H1 (cell line): ENCODE measurements at regions not wholly inside any gene's neighbourhood (a gene's known extent, or its start where the extent isn't known, plus 50 kb on each side); places are given as distances from the start of the nearest gene placed in this dataset.

Experiments
- CTCF ChIA-PET: fragments of 300-600 bp; sonication (Branson Sonifier 250); formaldehyde crosslinking; loops from one replicate; lab custom pipeline; 2021; ENCODE audit not compliant: partially characterized antibody; lab: Charles Lee
- POLR2A ChIA-PET: fragments of 300-600 bp; sonication (Branson Sonifier 250); formaldehyde crosslinking; loops from one replicate; lab custom pipeline; 2021; ENCODE audit warnings: inconsistent platforms; ENCODE audit not compliant: partially characterized antibody; lab: Charles Lee
- DNase-seq, 2 experiments: peaks; one replicate each; pipeline versions ENCODE4 v3.0.0 to v3.0.0-alpha.2; 2010 to 2022; ENCODE audit warnings: low spot score in 2 of 2, low read depth in 1 of 2, mixed read lengths in 1 of 2
- FAIRE-seq: peaks from 2 replicates; lab custom pipeline; 2011; peaks lifted over from hg19 to GRCh38; lab: Jason Lieb, UNC
- H2AFZ ChIP-seq: 2 replicates; pipeline ENCODE4 v1.8.1; 2012; ENCODE audit warnings: low read length, inconsistent platforms
- H2AK5ac ChIP-seq: 2 replicates; pipeline ENCODE4 v1.6.1; 2013; ENCODE audit warnings: low read depth, low read length
- H2BK120ac ChIP-seq: replicated peaks from 2 replicates; pipeline ENCODE3; 2013; ENCODE audit warnings: low read depth, low read length, inconsistent platforms
- H2BK12ac ChIP-seq: 2 replicates; pipeline ENCODE4 v1.6.1; 2013; ENCODE audit warnings: low read depth, low read length
- H2BK15ac ChIP-seq: 2 replicates; pipeline ENCODE4 v1.6.1; 2013; ENCODE audit warnings: low read length
- H2BK20ac ChIP-seq: 2 replicates; pipeline ENCODE4 v1.6.1; 2013; ENCODE audit warnings: low read length
- H2BK5ac ChIP-seq: 2 replicates; pipeline ENCODE4 v1.6.1; 2013; ENCODE audit warnings: low read depth, low read length
- H3K14ac ChIP-seq: 2 replicates; pipeline ENCODE4 v1.6.1; 2013; ENCODE audit warnings: inconsistent platforms; ENCODE audit not compliant: insufficient read length
- H3K18ac ChIP-seq: 2 replicates; pipeline ENCODE4 v1.6.1; 2013; ENCODE audit warnings: low read length; ENCODE audit errors: extremely low read depth
- H3K23ac ChIP-seq: 2 replicates; pipeline ENCODE4 v1.6.1; 2013; ENCODE audit warnings: inconsistent platforms; ENCODE audit not compliant: insufficient read length
- H3K23me2 ChIP-seq: 2 replicates; pipeline ENCODE4 v1.6.1; 2013; ENCODE audit warnings: low read depth, low read length
- H3K27ac ChIP-seq: 2 replicates; pipeline ENCODE4 v1.6.1; 2011; ENCODE audit warnings: low read depth, low read length, inconsistent platforms
- H3K27me3 ChIP-seq, 4 experiments: replicated peaks in 1 of 4; 1 replicate in 1 of 4; 2 replicates in 3 of 4; pipeline versions ENCODE4 v1.6.1 to v1.8.1; 2011 to 2013; ENCODE audit warnings: low read length in 3 of 4, mild to moderate bottlenecking in 3 of 4, inconsistent platforms in 2 of 4, mixed read lengths in 2 of 4, moderate library complexity in 1 of 4; ENCODE audit not compliant: control insufficient read depth in 3 of 4, insufficient read depth in 3 of 4; ENCODE audit errors: extremely low read depth in 1 of 4
- H3K36me3 ChIP-seq, 4 experiments: 2 replicates each; pipeline versions ENCODE4 v1.6.1 to v1.8.1; 2011 to 2013; ENCODE audit warnings: mild to moderate bottlenecking in 4 of 4, low read length in 3 of 4, moderate library complexity in 2 of 4, control low read depth in 1 of 4, inconsistent platforms in 1 of 4; ENCODE audit not compliant: insufficient read depth in 4 of 4, control insufficient read depth in 2 of 4
- H3K4ac ChIP-seq: replicated peaks from 2 replicates; pipeline ENCODE3; 2013; ENCODE audit warnings: low read length, low read depth, mixed read lengths, inconsistent platforms; ENCODE audit not compliant: insufficient read length
- H3K4me1 ChIP-seq, 4 experiments: replicated peaks in 1 of 4; 1 replicate in 1 of 4; 2 replicates in 3 of 4; pipeline versions ENCODE4 v1.6.1 to v1.8.1; 2011 to 2013; ENCODE audit warnings: low read length in 3 of 4, inconsistent platforms in 2 of 4, mixed read lengths in 1 of 4; ENCODE audit not compliant: insufficient read depth in 4 of 4, control insufficient read depth in 3 of 4
- H3K4me2 ChIP-seq, 2 experiments: 2 replicates each; pipeline versions ENCODE4 v1.6.1 to v1.8.1; 2011 to 2013; ENCODE audit warnings: low read depth in 2 of 2, low read length in 2 of 2, control low read depth in 1 of 2, inconsistent platforms in 1 of 2, mild to moderate bottlenecking in 1 of 2; ENCODE audit not compliant: insufficient read depth in 1 of 2
- H3K4me3 ChIP-seq, 4 experiments: fragments of 200-600, 300-600 bp in 1 of 4; sonication (generic), shearing (Covaris generic), sonication (Bioruptor Twin) in 1 of 4; 2 replicates each; pipeline versions ENCODE4 v1.5.1 to v1.8.1; 2011 to 2016; ENCODE audit warnings: low read length in 4 of 4, low read depth in 3 of 4, control low read depth in 2 of 4, inconsistent platforms in 2 of 4, mild to moderate bottlenecking in 2 of 4, mixed read lengths in 1 of 4, moderate library complexity in 1 of 4; ENCODE audit not compliant: insufficient read depth in 2 of 4; ENCODE audit errors: extremely low read depth in 1 of 4
- H3K56ac ChIP-seq: replicated peaks from 2 replicates; pipeline ENCODE3; 2013; ENCODE audit warnings: low read depth, mild to moderate bottlenecking, mixed read lengths, low read length, inconsistent platforms; ENCODE audit not compliant: insufficient read length
- H3K79me1 ChIP-seq: 2 replicates; pipeline ENCODE4 v1.6.1; 2013; ENCODE audit warnings: low read depth, low read length, control low read depth
- H3K79me2 ChIP-seq, 2 experiments: 2 replicates each; pipeline versions ENCODE4 v1.6.1 to v1.8.1; 2012 to 2013; ENCODE audit warnings: low read length in 2 of 2, mild to moderate bottlenecking in 2 of 2, inconsistent platforms in 1 of 2; ENCODE audit not compliant: insufficient read depth in 2 of 2, control insufficient read depth in 1 of 2
- H3K9ac ChIP-seq, 4 experiments: replicated peaks in 1 of 4; 1 replicate in 1 of 4; 2 replicates in 3 of 4; pipeline versions ENCODE4 v1.6.1 to v1.8.1; 2011 to 2013; ENCODE audit warnings: low read depth in 3 of 4, low read length in 3 of 4, control low read depth in 2 of 4, mild to moderate bottlenecking in 2 of 4, moderate library complexity in 2 of 4, inconsistent platforms in 1 of 4; ENCODE audit errors: extremely low read depth in 1 of 4
- H3K9me3 ChIP-seq, 2 experiments: 2 replicates each; pipeline versions ENCODE4 v1.6.1 to v1.8.1; 2012 to 2013; ENCODE audit warnings: mild to moderate bottlenecking in 2 of 2, moderate library complexity in 2 of 2, control low read depth in 1 of 2, inconsistent platforms in 1 of 2, low read depth in 1 of 2, low read length in 1 of 2, mixed read lengths in 1 of 2; ENCODE audit not compliant: insufficient read depth in 2 of 2
- H4K20me1 ChIP-seq, 2 experiments: replicated peaks in 1 of 2; 2 replicates each; pipeline versions ENCODE3 to v1.8.1; 2011 to 2013; ENCODE audit warnings: inconsistent platforms in 2 of 2, low read length in 2 of 2, mild to moderate bottlenecking in 1 of 2; ENCODE audit not compliant: insufficient read depth in 2 of 2, control insufficient read depth in 1 of 2
- H4K5ac ChIP-seq: 2 replicates; pipeline ENCODE4 v1.6.1; 2013; ENCODE audit warnings: low read length, low read depth, mixed read lengths, inconsistent platforms; ENCODE audit not compliant: insufficient read length
- H4K8ac ChIP-seq: 2 replicates; pipeline ENCODE4 v1.8.0; 2013; ENCODE audit warnings: mild to moderate bottlenecking, moderate library complexity, low read length, inconsistent platforms; ENCODE audit not compliant: insufficient read depth; ENCODE audit errors: extremely low read depth
- H4K91ac ChIP-seq: replicated peaks from 2 replicates; pipeline ENCODE3; 2013; ENCODE audit warnings: low read length, mixed read lengths, inconsistent platforms; ENCODE audit not compliant: insufficient read length
- ASH2L ChIP-seq: fragments of 200-600, 300-600 bp; sonication (generic); IDR thresholded peaks from one replicate; pipeline ENCODE4 v1.7.1; 2017; ENCODE audit warnings: low read length
- CEBPB ChIP-seq: IDR thresholded peaks from 2 replicates; pipeline ENCODE4 v1.6.1; 2012; ENCODE audit warnings: low read depth, low read length
- CREB1 ChIP-seq: IDR thresholded peaks from 2 replicates; pipeline ENCODE4 v1.6.1; 2012; ENCODE audit warnings: inconsistent platforms
- CTBP2 ChIP-seq: IDR thresholded peaks from 2 replicates; pipeline ENCODE4 v1.7.0; 2011; ENCODE audit warnings: borderline replicate concordance, mild to moderate bottlenecking, moderate library complexity, mixed read lengths, low read length; ENCODE audit not compliant: insufficient read depth, insufficient read length
- EZH2 ChIP-seq: fragments of 200-600 bp; sonication (generic); IDR thresholded peaks from 2 replicates; pipeline ENCODE4 v1.7.1; 2012; ENCODE audit warnings: low read depth, mild to moderate bottlenecking, moderate library complexity, low read length, inconsistent platforms; ENCODE audit not compliant: severe bottlenecking
- GABPA ChIP-seq: IDR thresholded peaks from 2 replicates; pipeline ENCODE4 v1.6.1; 2011; ENCODE audit warnings: mild to moderate bottlenecking, low read length, moderate library complexity, borderline replicate concordance; ENCODE audit not compliant: insufficient read depth
- GTF2F1 ChIP-seq: IDR thresholded peaks from 2 replicates; pipeline ENCODE4 v1.6.1; 2012; ENCODE audit warnings: low read depth, low read length, improper control_type of control experiment, borderline replicate concordance
- JUN ChIP-seq: IDR thresholded peaks from 2 replicates; pipeline ENCODE4 v1.6.1; 2011; ENCODE audit warnings: low read depth, mild to moderate bottlenecking, improper control_type of control experiment, low read length
- NRF1 ChIP-seq: IDR thresholded peaks from 2 replicates; pipeline ENCODE4 v1.6.1; 2011; ENCODE audit warnings: mild to moderate bottlenecking, low read depth, low read length, improper control_type of control experiment
- POU5F1 ChIP-seq: IDR thresholded peaks from 2 replicates; pipeline ENCODE4 v1.6.1; 2011; ENCODE audit warnings: low read depth, mild to moderate bottlenecking, low read length, moderate library complexity
- RXRA ChIP-seq: IDR thresholded peaks from 2 replicates; pipeline ENCODE4 v1.6.1; 2011; ENCODE audit warnings: low read depth, mild to moderate bottlenecking, low read length, moderate library complexity; ENCODE audit not compliant: insufficient read depth
- SIX5 ChIP-seq: IDR thresholded peaks from 2 replicates; pipeline ENCODE4 v1.6.1; 2011; ENCODE audit warnings: mild to moderate bottlenecking, low read depth, low read length
- TAF7 ChIP-seq: optimal IDR thresholded peaks from 2 replicates; pipeline ENCODE3; 2011; ENCODE audit warnings: low read depth, mild to moderate bottlenecking, inconsistent platforms, low read length, moderate library complexity, borderline replicate concordance
- TBP ChIP-seq: IDR thresholded peaks from 2 replicates; pipeline ENCODE4 v1.6.1; 2011; ENCODE audit warnings: low read depth, low read length, improper control_type of control experiment
- WGBS, 2 experiments: shearing (Covaris generic) in 1 of 2; methylation state at CpG; one replicate each; pipeline versions ENCODE4 v1.1.6 to v1.1.7; 2013 to 2015; ENCODE audit warnings: low lambda C conversion rate in 2 of 2, mixed read lengths in 2 of 2, inconsistent platforms in 1 of 2, low coverage in 1 of 2, missing lambda C conversion rate in 1 of 2; ENCODE audit not compliant: insufficient replicate concordance in 2 of 2, insufficient coverage in 1 of 2, insufficient read length in 1 of 2; ENCODE audit errors: extremely low coverage in 1 of 2, missing lambda C conversion rate in 1 of 2; 5-methylcytosine and 5-hydroxymethylcytosine counted together

GRCh38 chr16:85179344-85180046 lies 67.2 kb upstream of the CIBAR2 start:
- H3K27ac ChIP-seq, result no peak overlapping the region
- H2AK5ac ChIP-seq, result no peak overlapping the region
- no peaks in the 10 kb centered on the region for H3K27me3 ChIP-seq
- H4K91ac ChIP-seq, result no peak overlapping the region
- no peak overlapping the region for H3K4ac ChIP-seq
- CTCF ChIA-PET, result interaction anchor here (1.0 to 2.0 kb wide), 7 partner anchors 8 to 312 kb away, joined by 3 to 6 read pairs (median 4); no protein-coding TSS in a partner anchor
- H3K18ac ChIP-seq, result no peak overlapping the region
- H2BK15ac ChIP-seq, result 0 out of 2 replicates have a peak overlapping the region, but pooled peaks have one; percentile 53
- no peak overlapping the region for H3K9ac ChIP-seq
- H4K20me1 ChIP-seq, result peaks cover 5 to 11% of the 10 kb centered on the region in 2 experiments
- POLR2A ChIA-PET, result no interaction called here
- H3K4me2 ChIP-seq, result no peak overlapping the region
- H3K23ac ChIP-seq, result no peak overlapping the region
- 0 out of 2 replicates have a peak overlapping the region, but pooled peaks have one; percentile 1 for H2BK5ac ChIP-seq
- H3K4me3 ChIP-seq, result no peak overlapping the region
- no peak overlapping the region for H2BK120ac ChIP-seq
- H3K79me2 ChIP-seq, result peaks cover 0 to 44% of the 10 kb centered on the region in 2 experiments; a peak in 1 of 4 replicates
- H3K79me1 ChIP-seq, result peaks cover 17% of the 10 kb centered on the region
- no peaks in the 10 kb centered on the region for H3K36me3 ChIP-seq
- FAIRE-seq (no peak), DNase-seq (no peak)
- peaks cover 0 to 13% (median 3%) of the 10 kb centered on the region in 4 experiments; a peak in 5 of 7 replicates for H3K4me1 ChIP-seq
- H2BK12ac ChIP-seq, result no peak overlapping the region
- 0 out of 2 replicates have a peak, but pooled peaks cover 2% of the 10 kb centered on the region for H3K23me2 ChIP-seq
- no peak overlapping the region for H4K5ac ChIP-seq
- H4K8ac ChIP-seq, result no peak overlapping the region
- H2AFZ ChIP-seq, result no peak overlapping the region
- WGBS, 2 experiments, result 91% methylated on average over 15 of the region's 15 CpGs; no CpG with 5 or more reads in 1 of the 2 experiments
- peaks cover 0 to 5% of the 10 kb centered on the region in 2 experiments; a peak in 2 of 4 replicates for H3K9me3 ChIP-seq
- H3K14ac ChIP-seq, result no peak overlapping the region
- no peak overlapping the region for H3K56ac ChIP-seq
- no peak overlapping the region for H2BK20ac ChIP-seq
- no peak for TF ChIP-seq RXRA
- no peak for TF ChIP-seq EZH2
- TF ChIP-seq NRF1, result no peak
- no peak for TF ChIP-seq CTBP2
- TF ChIP-seq CREB1, result no peak
- TF ChIP-seq GTF2F1, result no peak
- no peak for TF ChIP-seq TBP
- TF ChIP-seq ASH2L, result no peak
- TF ChIP-seq TAF7, result no peak
- no peak for TF ChIP-seq JUN
- TF ChIP-seq SIX5, result no peak
- no peak for TF ChIP-seq POU5F1
- TF ChIP-seq CEBPB, result no peak
- TF ChIP-seq GABPA, result no peak
